Sigmoid colon (tissue), 6 donors: ENCODE measurements at regions not wholly inside any gene's neighbourhood (a gene's known extent, or its start where the extent isn't known, plus 50 kb on each side); places are given as distances from the start of the nearest gene placed in this dataset.

Source experiments
- DNase-seq: peaks from one replicate; pipeline ENCODE4 v3.0.0-alpha.2; 2019
- H3K27ac ChIP-seq, 4 donors: fragments of 200-600 bp; sonication (generic); one replicate each; pipeline ENCODE4 v1.5.1; 2016 to 2019; ENCODE audit warnings: mild to moderate bottlenecking in 1 of 4
- H3K27me3 ChIP-seq, 3 donors: fragments of 200-600 bp; sonication (generic); one replicate each; pipeline ENCODE4 v1.5.1; 2019; ENCODE audit warnings: mild to moderate bottlenecking in 1 of 3
- H3K36me3 ChIP-seq, 4 donors: fragments of 200-600 bp; sonication (generic); one replicate each; pipeline ENCODE4 v1.5.1; 2016 to 2019
- H3K4me1 ChIP-seq, 4 donors: fragments of 200-600 bp; sonication (generic); one replicate each; pipeline ENCODE4 v1.5.1; 2017 to 2019
- H3K4me3 ChIP-seq, 4 donors: fragments of 200-600 bp; sonication (generic); one replicate each; pipeline ENCODE4 v1.5.1; 2017 to 2019; ENCODE audit warnings: mild to moderate bottlenecking in 2 of 4, moderate library complexity in 1 of 4
- H3K9me3 ChIP-seq, 4 donors: fragments of 200-600 bp in 3 of 4; sonication (generic) in 3 of 4; one replicate each; pipeline versions ENCODE4 v1.5.1 to v1.6.1; 2013 to 2019
- CTCF ChIP-seq, 4 experiments: fragments of 450-650 bp in 3 of 4; fragments of 200-600 bp in 1 of 4; IDR thresholded peaks; one replicate each; pipeline ENCODE4 v1.5.1; 2016 to 2019; ENCODE audit warnings: antibody characterized with exemption in 4 of 4, mild to moderate bottlenecking in 3 of 4, moderate library complexity in 2 of 4
- EP300 ChIP-seq, 4 donors: sonication (generic); formaldehyde crosslinking; IDR thresholded peaks; one replicate each; pipeline ENCODE4 v1.6.1; 2017; ENCODE audit warnings: antibody characterized with exemption in 4 of 4
- POLR2A ChIP-seq, 2 donors: fragments of 450-650 bp; IDR thresholded peaks; one replicate each; pipeline ENCODE4 v1.6.1; 2016; ENCODE audit warnings: antibody characterized with exemption in 2 of 2, mild to moderate bottlenecking in 2 of 2, moderate library complexity in 2 of 2
- POLR2AphosphoS5 ChIP-seq, 4 donors: sonication (generic); formaldehyde crosslinking; IDR thresholded peaks; one replicate each; pipeline ENCODE4 v1.6.1; 2017; ENCODE audit warnings: antibody characterized with exemption in 4 of 4
- WGBS, 2 donors: extraction: QIAGEN DNeasy Blood & Tissue Kit; methylation state at CpG; one replicate each; pipeline ENCODE4 v1.1.7; 2013; 5-methylcytosine and 5-hydroxymethylcytosine counted together
- intact Hi-C: fragments of 100-400 bp; cut with DNase I; formaldehyde crosslinking; loops from one replicate; pipeline ENCODE4 v1.15.1; 2023
- donor health status: healthy with polysubstance abuse.
- donor health status: healthy.

- Histone ChIP-seq H3K27me3 (no peaks in the 10 kb centered on the region), H3K9me3 (no peaks in the 10 kb centered on the region), H3K27ac (no peak overlapping the region), H3K36me3 (no peaks in the 10 kb centered on the region), H3K4me1 (no peaks in the 10 kb centered on the region), H3K4me3 (no peak overlapping the region)
- 86 to 87% methylated on average over 5 of the region's 5 CpGs for whole genome bisulfite sequencing, 2 donors
- DNase-seq = no peak
- intact Hi-C loops = no loop called here
- TF ChIP-seq POLR2AphosphoS5 (IDR thresholded peaks at IDR 0.05) (no peak), CTCF (IDR thresholded peaks at IDR 0.05) (no peak), POLR2A (IDR thresholded peaks at IDR 0.05) (no peak), EP300 (IDR thresholded peaks at IDR 0.05) (no peak)
These were observed 254.3 kb downstream of the PDHA2 start for GRCh38 chr4:96094183-96094582.

DNA sequence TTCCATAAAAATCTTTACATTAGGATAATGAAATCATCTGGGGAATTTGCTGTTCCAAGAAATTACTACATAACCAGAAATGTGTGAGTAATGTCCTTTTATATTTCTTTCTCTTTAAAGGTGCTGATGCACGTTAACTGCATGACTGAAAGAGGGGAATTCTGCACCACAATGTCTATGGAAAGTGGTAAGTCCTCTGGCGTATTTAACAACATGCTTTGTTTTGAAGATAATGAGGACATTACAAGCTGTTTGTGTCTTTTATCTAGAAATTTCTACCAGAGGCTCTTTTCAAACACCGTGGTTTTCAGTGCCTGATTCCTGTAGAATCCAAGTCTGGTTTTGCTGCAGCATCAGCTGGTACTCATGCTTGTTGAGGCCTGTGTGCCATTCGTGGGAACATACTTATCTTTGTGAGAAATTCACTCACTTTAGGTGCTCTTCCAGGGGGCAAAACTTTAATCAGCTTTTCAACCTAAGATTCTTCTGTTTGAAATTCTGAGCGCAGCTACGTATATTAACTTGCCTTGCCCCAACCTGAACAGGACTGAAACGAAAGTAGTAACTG, 257.2 kb downstream of the PDHA2 start:
- H3K4me3 ChIP-seq = no peak overlapping the region
- TF ChIP-seq EP300 (IDR thresholded peaks at IDR 0.05) (no peak), POLR2A (IDR thresholded peaks at IDR 0.05) (no peak)
- no peaks in the 10 kb centered on the region for H3K4me1 ChIP-seq
- DNase-seq = no peak
- no peaks in the 10 kb centered on the region for H3K9me3 ChIP-seq
- H3K36me3 ChIP-seq = no peaks in the 10 kb centered on the region
- intact Hi-C loops = no loop called here
- 85 to 86% methylated on average over 7 of the region's 7 CpGs for WGBS, 2 donors
- H3K27me3 ChIP-seq = no peaks in the 10 kb centered on the region
- H3K27ac ChIP-seq = no peak overlapping the region

DNA sequence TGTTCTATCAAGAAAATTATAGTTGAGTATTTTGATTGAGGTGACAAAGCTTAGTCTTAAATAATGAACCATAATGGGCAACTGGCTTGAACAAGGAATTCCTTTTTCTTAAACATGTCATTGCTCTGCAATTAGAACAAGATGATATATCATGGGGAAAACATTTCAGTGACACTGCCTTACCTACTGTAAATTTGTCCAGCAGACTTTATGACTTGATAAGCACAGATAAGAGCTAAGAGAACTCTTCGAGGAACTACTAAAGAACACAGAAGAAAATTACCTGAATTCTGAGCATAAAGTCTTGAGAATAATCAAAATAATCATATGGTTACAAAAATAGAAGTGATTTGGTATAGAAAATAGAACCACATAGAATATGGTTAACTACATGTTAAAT, 257.8 kb downstream of the PDHA2 start:
- intact Hi-C loops = no loop called here
- no peaks in the 10 kb centered on the region for H3K4me1 ChIP-seq
- 16 to 58% methylated on average over 1 of the region's 1 CpG for WGBS, 2 donors
- H3K27me3 ChIP-seq = no peaks in the 10 kb centered on the region
- no peak for DNase-seq
- H3K9me3 ChIP-seq = no peaks in the 10 kb centered on the region
- no peak for TF ChIP-seq POLR2AphosphoS5 (IDR thresholded peaks at IDR 0.05)
- no peak for TF ChIP-seq CTCF (IDR thresholded peaks at IDR 0.05)
- no peak for TF ChIP-seq POLR2A (IDR thresholded peaks at IDR 0.05)
- no peak for TF ChIP-seq EP300 (IDR thresholded peaks at IDR 0.05)
- H3K4me3 ChIP-seq = no peak overlapping the region
- no peaks in the 10 kb centered on the region for H3K36me3 ChIP-seq
- no peak overlapping the region for H3K27ac ChIP-seq

DNA sequence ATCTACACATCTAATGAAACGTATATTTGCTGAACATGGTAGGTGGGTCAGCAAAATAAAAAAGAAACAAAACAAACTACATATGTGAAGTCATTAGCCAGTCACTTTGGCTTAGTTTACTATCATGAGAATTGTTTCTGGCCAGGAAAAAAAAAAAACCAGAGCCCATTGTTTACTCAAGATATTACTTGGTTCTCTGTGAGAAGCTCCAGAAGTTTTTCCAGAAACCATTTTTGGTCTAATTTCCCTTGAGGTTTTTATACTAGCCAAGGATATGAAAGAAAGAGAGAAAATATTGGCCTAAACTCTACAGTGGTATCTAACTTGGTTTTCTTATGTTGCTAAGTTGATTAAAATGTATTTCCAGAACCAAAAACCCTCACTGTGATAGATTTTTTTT, 259.1 kb downstream of the PDHA2 start:
- intact Hi-C loops = no loop called here
- Histone ChIP-seq H3K36me3 (no peaks in the 10 kb centered on the region), H3K27ac (no peak overlapping the region), H3K9me3 (no peaks in the 10 kb centered on the region), H3K27me3 (no peaks in the 10 kb centered on the region), H3K4me3 (no peak overlapping the region), H3K4me1 (no peaks in the 10 kb centered on the region)
- WGBS, 2 donors = 72 to 92% methylated on average over 1 of the region's 1 CpG
- TF ChIP-seq POLR2A (IDR thresholded peaks at IDR 0.05) (no peak), POLR2AphosphoS5 (IDR thresholded peaks at IDR 0.05) (no peak), EP300 (IDR thresholded peaks at IDR 0.05) (no peak), CTCF (IDR thresholded peaks at IDR 0.05) (no peak)
- no peak for DNase-seq

DNA sequence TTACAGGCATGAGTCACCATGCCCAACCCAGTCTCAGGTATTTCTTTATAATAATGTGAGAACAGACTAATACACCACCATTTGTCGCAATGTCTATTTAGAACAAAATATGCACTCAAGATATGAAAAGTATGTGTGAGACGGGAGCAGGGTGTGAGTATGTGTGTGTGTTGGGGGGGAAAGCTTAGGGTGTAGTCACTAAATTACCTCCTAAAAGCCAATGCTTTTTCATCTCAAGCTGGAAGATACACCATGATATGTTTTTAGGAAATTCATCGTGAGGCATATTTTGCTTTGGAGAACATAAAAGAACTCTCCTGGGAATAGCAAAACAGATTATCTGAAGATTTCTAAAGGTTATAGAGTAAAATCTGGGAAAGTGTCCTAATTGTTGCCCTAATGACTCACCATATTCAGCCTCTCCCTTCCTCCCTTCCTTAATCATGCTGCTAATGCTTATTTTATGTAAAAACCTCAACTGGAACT, 262.7 kb downstream of the PDHA2 start:
- H3K27me3 ChIP-seq = no peaks in the 10 kb centered on the region
- intact Hi-C loops = no loop called here
- DNase-seq = no peak
- 96% methylated on average over 3 of the region's 3 CpGs for WGBS, 2 donors
- no peaks in the 10 kb centered on the region for H3K36me3 ChIP-seq
- H3K9me3 ChIP-seq = no peaks in the 10 kb centered on the region
- TF ChIP-seq CTCF (IDR thresholded peaks at IDR 0.05) (no peak), POLR2AphosphoS5 (IDR thresholded peaks at IDR 0.05) (no peak), POLR2A (IDR thresholded peaks at IDR 0.05) (no peak), EP300 (IDR thresholded peaks at IDR 0.05) (no peak)
- no peak overlapping the region for H3K4me3 ChIP-seq
- H3K27ac ChIP-seq = no peak overlapping the region
- no peaks in the 10 kb centered on the region for H3K4me1 ChIP-seq
